Kidney (tissue), 13 donors: ENCODE measurements at regions not wholly inside any gene's neighbourhood (a gene's known extent, or its start where the extent isn't known, plus 50 kb on each side); places are given as distances from the start of the nearest gene placed in this dataset.

Experiments used
- DNase-seq, 5 donors: peaks; one replicate each; pipeline ENCODE4 v3.0.0-alpha.2; 2013 to 2020
- FAIRE-seq: peaks from 2 replicates; lab custom pipeline; 2012; peaks lifted over from hg19 to GRCh38; lab: Jason Lieb, UNC
- H3K27ac ChIP-seq, 2 donors: one replicate each; pipeline ENCODE4 v1.7.0; 2013; ENCODE audit warnings: low read depth in 2 of 2, low read length in 2 of 2, inconsistent platforms in 1 of 2
- H3K27me3 ChIP-seq: one replicate; pipeline ENCODE4 v1.7.1; 2013; ENCODE audit warnings: low read length, inconsistent platforms; ENCODE audit not compliant: control insufficient read depth, insufficient read depth
- H3K36me3 ChIP-seq, 3 donors: one replicate each; pipeline versions ENCODE4 v1.7.0 to v1.7.1; 2013; ENCODE audit warnings: low read length in 3 of 3, control low read depth in 1 of 3, inconsistent platforms in 1 of 3; ENCODE audit not compliant: insufficient read depth in 3 of 3, control insufficient read depth in 2 of 3
- H3K4me1 ChIP-seq, 3 donors: one replicate each; pipeline versions ENCODE4 v1.7.0 to v1.7.1; 2013; ENCODE audit warnings: low read length in 3 of 3, inconsistent platforms in 1 of 3, low read depth in 1 of 3; ENCODE audit not compliant: control insufficient read depth in 2 of 3, insufficient read depth in 2 of 3
- H3K4me3 ChIP-seq, 3 donors: one replicate each; pipeline versions ENCODE4 v1.7.0 to v1.8.1; 2013; ENCODE audit warnings: low read length in 3 of 3, control low read depth in 1 of 3, inconsistent platforms in 1 of 3
- H3K9ac ChIP-seq, 3 donors: one replicate each; pipeline versions ENCODE4 v1.7.0 to v1.7.1; 2013; ENCODE audit warnings: low read length in 3 of 3, control low read depth in 1 of 3, inconsistent platforms in 1 of 3
- H3K9me3 ChIP-seq, 3 donors: one replicate each; pipeline versions ENCODE4 v1.7.0 to v1.7.1; 2013; ENCODE audit warnings: low read length in 3 of 3, control low read depth in 1 of 3, inconsistent platforms in 1 of 3; ENCODE audit not compliant: control insufficient read depth in 2 of 3, insufficient read depth in 1 of 3
- CTCF ChIP-seq: IDR thresholded peaks from 3 replicates; pipeline ENCODE4 v1.5.1; 2012; ENCODE audit warnings: mild to moderate bottlenecking, moderate library complexity, borderline replicate concordance; ENCODE audit not compliant: insufficient read depth; ENCODE audit errors: extremely low read depth
- intact Hi-C: fragments of 100-400 bp; cut with DNase I; formaldehyde crosslinking; loops from one replicate; pipeline ENCODE4 v1.11.1; 2022
- donor health status: control.
- donor health status: control.
- donor health status: control.
- donor health status: control.
- donor health status: control.
- donor health status: DM: yes; HTN: yes; CAD: no.
- donor health status: Normal renal cell carcinoma (clear cell type).

GRCh38 chr16:63976345-63976744, 1145.5 kb downstream of the CDH11 start:
- Histone ChIP-seq H3K4me3 (no peak overlapping the region), H3K9ac (no peak overlapping the region), H3K9me3 (no peaks in the 10 kb centered on the region), H3K36me3 (no peaks in the 10 kb centered on the region), H3K27ac (no peak overlapping the region), H3K27me3 (no peaks in the 10 kb centered on the region), H3K4me1 (no peaks in the 10 kb centered on the region)
- intact Hi-C loops, result no loop called here
- DNase-seq (no peak), FAIRE-seq (no peak)
- TF ChIP-seq CTCF, result no peak

- DNase-seq, result no peak
- no peaks in the 10 kb centered on the region for H3K36me3 ChIP-seq
- no peaks in the 10 kb centered on the region for H3K9me3 ChIP-seq
- no peak for TF ChIP-seq CTCF
- no peaks in the 10 kb centered on the region for H3K4me1 ChIP-seq
- intact Hi-C loops, result no loop called here
- no peak for FAIRE-seq
- no peak overlapping the region for H3K4me3 ChIP-seq
- no peaks in the 10 kb centered on the region for H3K27me3 ChIP-seq
- H3K27ac ChIP-seq, result no peak overlapping the region
- no peak overlapping the region for H3K9ac ChIP-seq
Observed at GRCh38 chr16:63975669-63976068, 1146.2 kb downstream of the CDH11 start.

DNA sequence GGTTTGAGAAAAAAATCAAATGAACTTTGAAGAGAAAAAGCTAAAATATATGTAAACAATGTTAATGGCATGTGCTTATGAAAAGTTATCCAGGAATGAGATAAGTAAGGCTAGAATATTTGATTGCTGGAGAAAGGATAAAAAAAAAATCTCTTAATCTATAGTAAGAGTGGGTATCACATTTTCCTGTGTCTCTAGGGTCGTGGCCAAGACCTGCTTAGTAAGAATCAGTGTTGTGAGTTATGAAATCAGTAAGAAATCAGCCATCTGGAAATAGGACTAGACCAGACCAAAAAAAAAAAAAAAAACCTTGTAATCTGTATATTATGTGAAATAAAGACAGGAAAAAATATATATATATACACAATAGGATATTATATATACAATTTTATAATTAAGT, 1153.9 kb downstream of the CDH11 start:
- no peak for TF ChIP-seq CTCF
- no peak overlapping the region for H3K9ac ChIP-seq
- intact Hi-C loops, result no loop called here
- no peaks in the 10 kb centered on the region for H3K27me3 ChIP-seq
- FAIRE-seq (peak; percentile 77), DNase-seq (no peak)
- no peaks in the 10 kb centered on the region for H3K4me1 ChIP-seq
- H3K36me3 ChIP-seq, result no peaks in the 10 kb centered on the region
- no peak overlapping the region for H3K4me3 ChIP-seq
- no peak overlapping the region for H3K27ac ChIP-seq
- no peaks in the 10 kb centered on the region for H3K9me3 ChIP-seq

GRCh38 chr16:63960321-63960720, 1161.5 kb downstream of the CDH11 start:
- no peaks in the 10 kb centered on the region for H3K36me3 ChIP-seq
- H3K27ac ChIP-seq, result no peak overlapping the region
- FAIRE-seq (no peak), DNase-seq (no peak)
- no peaks in the 10 kb centered on the region for H3K9me3 ChIP-seq
- H3K27me3 ChIP-seq, result no peaks in the 10 kb centered on the region
- no peak overlapping the region for H3K9ac ChIP-seq
- no peaks in the 10 kb centered on the region for H3K4me1 ChIP-seq
- intact Hi-C loops, result no loop called here
- H3K4me3 ChIP-seq, result no peak overlapping the region
- no peak for TF ChIP-seq CTCF
